HT1080 (cell line): ENCODE measurements at regions not wholly inside any gene's neighbourhood (a gene's known extent, or its start where the extent isn't known, plus 50 kb on each side); places are given as distances from the start of the nearest gene placed in this dataset.

Source experiments
- DNase-seq: peaks from one replicate; pipeline ENCODE4 v3.0.0-alpha.2; 2015; ENCODE audit warnings: low read depth

- no peak for DNase-seq
Measured at GRCh38 chr21:34022627-34023335, 50.6 kb upstream of the MRPS6 start.

GRCh38 chr21:34021726-34022125, 51.7 kb upstream of the MRPS6 start:
- DNase-seq: no peak

GRCh38 chr21:34020983-34021553, 52.3 kb upstream of the MRPS6 start:
- DNase-seq: no peak

- no peak for DNase-seq
Measured at GRCh38 chr21:34020005-34020847, 53.2 kb upstream of the MRPS6 start.

GRCh38 chr21:34019402-34019801, 54.0 kb upstream of the MRPS6 start:
- no peak for DNase-seq

GRCh38 chr21:34018910-34019309, 54.5 kb upstream of the MRPS6 start:
- no peak for DNase-seq

- no peak for DNase-seq
Measured at GRCh38 chr21:34018185-34018584, 55.2 kb upstream of the MRPS6 start.

GRCh38 chr21:34017039-34017961, 56.1 kb upstream of the MRPS6 start:
- no peak for DNase-seq

GRCh38 chr21:34012640-34013039, 60.7 kb upstream of the MRPS6 start:
- DNase-seq: no peak

- no peak for DNase-seq
Measured at GRCh38 chr21:34011660-34012059, 61.7 kb upstream of the MRPS6 start.

- no peak for DNase-seq
Measured at GRCh38 chr21:34009193-34009592, 64.2 kb upstream of the MRPS6 start.

- DNase-seq: peak; percentile 31
Measured at GRCh38 chr21:34008618-34009017, 64.8 kb upstream of the MRPS6 start.

- no peak for DNase-seq
Measured at GRCh38 chr21:34006611-34007168, 66.7 kb upstream of the MRPS6 start.

- no peak for DNase-seq
Measured at GRCh38 chr21:34004974-34005373, 68.4 kb upstream of the MRPS6 start.

- DNase-seq: no peak
Measured at GRCh38 chr21:34004013-34004938, 69.1 kb upstream of the MRPS6 start.

GRCh38 chr21:34003428-34003827, 70.0 kb upstream of the MRPS6 start:
- DNase-seq: no peak

- no peak for DNase-seq
Measured at GRCh38 chr21:34000375-34000774, 73.0 kb upstream of the MRPS6 start.

GRCh38 chr21:33998809-33999208, 74.6 kb upstream of the MRPS6 start:
- DNase-seq: no peak

- DNase-seq: no peak
Measured at GRCh38 chr21:33998402-33998801, 75.0 kb upstream of the MRPS6 start.

- DNase-seq: no peak
Measured at GRCh38 chr21:33997436-33997835, 75.9 kb upstream of the MRPS6 start.
